Retina (tissue), 1 donor: ENCODE measurements at regions not wholly inside any gene's neighbourhood (a gene's known extent, or its start where the extent isn't known, plus 50 kb on each side); places are given as distances from the start of the nearest gene placed in this dataset.

Source experiments
- DNase-seq: peaks from one replicate; pipeline ENCODE4 v3.0.0-alpha.2; 2016

DNA sequence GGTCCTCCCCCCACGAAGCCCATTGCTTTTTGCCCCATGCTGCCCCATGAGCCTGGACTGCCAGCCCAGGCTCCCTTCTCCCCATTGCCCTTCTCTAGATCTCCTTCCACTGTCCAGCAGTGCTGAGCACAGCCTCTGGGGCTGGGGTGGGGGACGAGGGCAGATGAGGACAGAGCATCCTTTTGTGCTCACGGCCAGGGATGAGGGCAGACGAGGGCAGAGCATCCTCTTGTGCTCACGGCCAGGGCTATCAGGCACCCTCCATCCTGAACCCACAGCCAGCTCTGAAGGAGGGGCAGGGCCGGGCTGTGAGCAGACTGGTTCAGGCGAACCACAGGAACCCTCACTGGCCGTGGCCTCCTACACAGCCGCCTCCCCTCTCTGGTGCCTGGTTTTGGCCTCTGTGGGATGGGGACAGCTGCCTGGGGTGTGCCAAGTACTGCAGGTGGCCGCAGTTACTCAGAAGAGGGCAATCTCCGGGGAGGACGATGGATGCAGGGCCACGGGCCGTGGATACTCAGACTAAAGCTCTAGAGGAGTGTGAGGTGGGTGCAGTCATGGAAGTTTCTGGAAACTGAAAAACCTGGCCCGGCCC lies 1258.8 kb downstream of the BRD1 start:
- no peak for DNase-seq

DNA sequence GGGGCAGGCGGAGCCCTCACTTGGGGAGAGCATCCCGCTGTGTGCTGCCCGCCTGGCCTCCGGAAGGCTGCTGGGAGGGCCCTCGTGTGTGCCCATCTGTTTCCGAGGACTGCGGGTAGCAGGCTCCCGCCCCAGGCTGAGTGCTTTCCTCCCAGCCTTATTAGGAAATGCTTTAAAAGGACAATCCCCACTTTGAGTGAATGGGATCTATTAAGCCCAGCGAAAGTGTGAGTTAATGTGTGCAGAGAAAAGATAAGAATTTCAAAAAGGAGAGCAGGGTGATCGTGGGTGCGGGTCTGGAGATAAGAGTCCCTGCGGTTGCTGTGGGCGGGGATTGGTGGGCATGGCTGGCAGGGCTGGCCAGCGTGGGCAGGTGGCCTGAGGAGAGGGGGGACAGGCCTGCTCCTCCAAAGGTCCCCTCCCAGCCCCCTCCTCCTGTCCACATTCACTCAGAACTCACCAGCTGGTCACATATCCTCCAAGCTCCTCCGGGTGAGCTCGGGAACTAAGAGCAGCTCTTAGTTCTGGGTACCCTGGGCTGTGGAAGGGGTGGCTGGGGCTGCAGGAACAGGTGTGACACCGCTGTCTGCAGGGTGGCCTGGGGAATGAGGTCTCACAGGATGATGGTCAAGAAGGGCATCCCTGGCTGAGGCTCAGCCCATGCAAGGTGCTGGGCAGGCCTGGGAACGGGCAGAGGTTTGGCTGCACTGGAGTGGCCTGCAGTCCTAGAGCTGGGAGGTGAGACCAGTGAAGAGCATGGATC lies 1260.3 kb downstream of the BRD1 start:
- peak; percentile 23 for DNase-seq

DNA sequence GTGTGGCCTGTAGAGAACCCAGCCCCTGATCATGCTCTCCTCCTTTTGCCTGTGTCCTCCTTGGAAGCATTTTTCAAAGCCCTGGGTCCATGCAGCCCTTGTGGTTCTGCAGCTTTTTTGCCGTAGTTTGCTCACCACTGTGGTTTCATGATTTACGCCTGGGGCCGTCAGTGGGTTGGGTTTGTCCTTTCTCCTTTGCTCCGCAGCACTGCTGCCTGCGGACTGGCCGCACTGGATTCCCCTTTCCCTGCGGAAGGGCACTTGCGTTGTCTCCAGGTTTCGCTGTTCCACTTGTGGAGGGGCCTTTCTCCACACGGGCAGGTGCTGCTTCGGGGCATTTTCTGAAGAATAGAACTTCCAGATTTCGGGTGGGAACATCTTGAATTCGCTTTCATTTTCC lies 1260.9 kb downstream of the BRD1 start:
- no peak for DNase-seq

DNA sequence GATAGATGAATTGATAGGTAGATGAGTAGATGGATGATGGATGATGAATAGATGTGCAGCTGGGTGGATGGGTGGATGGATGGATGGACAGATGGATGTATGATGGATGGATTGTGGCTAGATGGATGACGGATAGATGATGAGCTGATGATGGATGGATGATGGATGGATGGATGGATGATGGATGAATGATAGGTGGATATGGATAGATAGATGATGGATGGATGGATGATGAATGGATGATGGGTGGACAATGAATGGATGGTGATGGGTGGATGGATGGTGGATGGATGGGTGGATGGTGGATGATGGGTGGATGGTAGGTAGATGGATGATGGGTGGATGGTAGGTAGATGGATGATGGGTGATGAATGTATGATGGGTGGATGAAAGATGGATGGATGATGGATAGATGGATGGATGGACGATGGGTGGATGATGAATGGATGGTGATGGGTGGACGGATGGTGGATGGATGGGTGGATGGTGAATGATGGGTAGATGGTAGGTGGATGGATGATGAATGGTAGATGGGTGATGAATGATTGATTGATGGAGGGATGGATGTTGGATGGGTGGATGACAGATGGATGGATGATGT lies 1261.7 kb downstream of the BRD1 start:
- DNase-seq = no peak

DNA sequence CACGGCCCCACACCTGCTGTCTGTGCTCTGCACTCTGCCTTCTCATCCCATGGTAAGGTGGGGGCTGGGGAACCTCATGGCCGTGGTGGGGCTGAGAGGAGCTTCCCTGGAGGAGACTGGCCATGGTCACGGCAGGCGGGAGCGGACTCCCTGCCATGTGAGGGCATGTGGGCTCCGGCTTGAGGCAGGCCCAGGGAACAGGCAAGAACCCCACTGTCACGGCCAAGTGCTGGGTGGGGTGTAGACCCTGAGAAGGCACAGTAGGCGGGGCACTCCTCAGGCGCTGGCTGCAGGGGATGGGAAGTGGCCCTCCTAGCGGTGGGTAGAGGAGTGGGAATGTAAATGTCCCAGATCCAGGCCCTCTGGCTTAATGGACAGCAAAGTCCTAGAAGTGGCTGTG lies 1262.7 kb downstream of the BRD1 start:
- no peak for DNase-seq

DNA sequence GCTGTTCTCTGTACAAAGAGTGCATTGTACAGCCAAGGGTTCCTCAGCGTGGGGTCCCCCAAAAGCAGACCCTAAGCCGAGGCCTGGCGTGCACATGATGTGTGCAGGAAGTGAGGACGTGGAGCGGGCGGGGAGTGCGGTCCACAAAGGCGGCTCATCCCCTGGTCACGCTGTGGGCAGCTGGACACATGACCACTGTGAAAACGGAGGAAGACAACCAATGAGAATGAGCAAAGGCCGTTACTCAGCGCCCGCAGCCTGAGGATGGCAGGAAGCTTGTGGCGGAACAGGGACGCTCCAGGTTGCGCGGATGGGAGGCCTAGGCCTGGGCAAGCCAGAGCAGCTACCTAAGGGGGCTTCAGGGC lies 1263.7 kb downstream of the BRD1 start:
- DNase-seq = no peak

DNA sequence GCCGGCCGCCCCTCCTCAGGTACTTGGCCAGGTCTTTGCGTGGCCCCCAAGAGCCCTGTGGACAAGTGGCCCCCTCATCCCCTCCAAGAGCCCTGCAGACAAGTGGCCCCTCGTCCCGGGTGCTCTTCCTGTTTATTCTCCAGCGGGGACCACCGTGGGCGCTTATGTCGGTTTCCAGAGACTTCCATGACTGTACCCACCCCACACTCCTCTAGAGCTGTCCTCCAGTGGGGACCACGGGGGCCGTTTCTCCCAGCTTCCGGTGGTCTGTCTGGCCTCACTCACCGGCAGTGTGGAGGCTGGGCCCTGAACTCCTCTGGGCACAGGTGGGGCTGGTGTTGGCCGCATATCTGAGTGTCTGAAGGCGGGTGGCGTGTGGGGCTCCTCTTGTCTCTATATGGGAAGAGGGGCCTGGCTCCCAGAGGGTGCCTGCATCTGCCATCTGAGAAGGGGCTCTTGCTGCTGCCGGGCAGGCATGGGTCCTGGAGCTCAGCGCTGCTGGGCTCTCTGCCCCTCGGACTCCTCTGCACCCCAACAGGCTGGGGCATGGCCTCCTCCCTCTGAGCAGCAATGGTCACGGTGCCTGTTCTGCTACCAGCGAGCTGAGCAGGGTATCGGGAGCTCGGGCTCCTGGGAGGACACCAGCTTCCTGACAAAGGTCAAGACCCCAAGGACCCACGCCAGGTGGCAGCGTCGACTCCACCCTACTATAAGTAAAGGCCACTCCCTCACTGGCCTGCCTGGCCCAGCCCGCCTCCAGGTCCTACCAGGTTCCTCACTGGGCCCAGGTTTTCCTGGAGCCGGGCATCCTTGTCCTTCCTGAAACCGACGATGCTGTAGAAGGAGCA lies 1264.3 kb downstream of the BRD1 start:
- DNase-seq = no peak

DNA sequence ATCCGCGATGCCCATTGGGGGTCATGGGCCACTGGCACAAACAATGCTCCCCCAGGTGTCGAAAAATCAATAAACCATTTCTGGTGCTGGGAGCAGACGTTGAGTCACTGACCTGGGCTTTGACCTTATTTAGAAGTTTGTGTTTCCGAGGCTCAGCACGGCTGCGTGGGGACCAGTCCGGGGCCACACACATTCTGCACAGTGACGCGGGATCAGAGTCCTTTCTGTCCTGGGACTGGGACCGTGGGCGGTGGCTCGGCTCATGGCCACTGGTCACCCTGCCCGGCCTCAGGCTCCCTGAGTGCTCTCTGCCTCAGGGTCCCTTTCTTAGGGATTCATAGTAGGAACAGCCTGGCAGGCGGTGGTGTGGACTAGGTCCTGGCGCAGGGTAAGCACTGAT lies 1266.0 kb downstream of the BRD1 start:
- DNase-seq = no peak

DNA sequence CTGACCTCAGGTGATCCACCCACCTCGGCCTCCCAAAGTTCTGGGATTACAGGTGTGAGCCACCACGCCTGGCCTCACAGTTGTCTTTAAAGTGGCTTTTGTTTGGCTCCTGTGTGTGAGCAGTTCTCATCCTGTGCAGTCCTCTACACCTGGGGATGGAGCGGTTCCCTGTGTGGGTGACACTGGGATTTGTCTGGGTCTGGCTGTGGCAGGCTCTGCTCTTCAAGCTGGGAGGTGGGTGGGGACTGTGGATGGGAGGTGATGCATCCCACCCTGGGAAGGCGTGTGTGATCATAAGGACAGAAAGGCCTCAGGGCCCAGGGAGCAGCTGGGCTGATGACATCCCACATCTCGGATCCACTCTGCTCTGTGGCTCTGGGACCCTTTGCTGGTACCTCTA lies 1266.8 kb downstream of the BRD1 start:
- no peak for DNase-seq

DNA sequence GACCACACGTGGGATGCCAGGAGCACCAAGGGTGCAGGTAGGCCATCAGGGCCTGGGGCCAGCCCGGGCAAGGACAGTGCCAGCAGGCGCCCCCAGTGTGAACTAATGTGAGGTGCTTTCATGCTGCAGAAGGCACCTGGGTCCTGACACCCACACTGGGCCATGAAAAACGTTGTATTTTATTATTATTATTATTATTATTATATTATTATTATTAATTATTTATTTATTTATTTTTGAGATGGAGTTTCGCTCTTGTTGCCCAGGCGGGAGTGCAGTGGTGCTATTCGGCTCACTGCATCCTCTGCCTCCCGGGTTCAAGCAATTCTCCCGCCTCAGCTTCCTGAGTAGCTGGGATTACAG lies 1267.3 kb downstream of the BRD1 start:
- DNase-seq = no peak

DNA sequence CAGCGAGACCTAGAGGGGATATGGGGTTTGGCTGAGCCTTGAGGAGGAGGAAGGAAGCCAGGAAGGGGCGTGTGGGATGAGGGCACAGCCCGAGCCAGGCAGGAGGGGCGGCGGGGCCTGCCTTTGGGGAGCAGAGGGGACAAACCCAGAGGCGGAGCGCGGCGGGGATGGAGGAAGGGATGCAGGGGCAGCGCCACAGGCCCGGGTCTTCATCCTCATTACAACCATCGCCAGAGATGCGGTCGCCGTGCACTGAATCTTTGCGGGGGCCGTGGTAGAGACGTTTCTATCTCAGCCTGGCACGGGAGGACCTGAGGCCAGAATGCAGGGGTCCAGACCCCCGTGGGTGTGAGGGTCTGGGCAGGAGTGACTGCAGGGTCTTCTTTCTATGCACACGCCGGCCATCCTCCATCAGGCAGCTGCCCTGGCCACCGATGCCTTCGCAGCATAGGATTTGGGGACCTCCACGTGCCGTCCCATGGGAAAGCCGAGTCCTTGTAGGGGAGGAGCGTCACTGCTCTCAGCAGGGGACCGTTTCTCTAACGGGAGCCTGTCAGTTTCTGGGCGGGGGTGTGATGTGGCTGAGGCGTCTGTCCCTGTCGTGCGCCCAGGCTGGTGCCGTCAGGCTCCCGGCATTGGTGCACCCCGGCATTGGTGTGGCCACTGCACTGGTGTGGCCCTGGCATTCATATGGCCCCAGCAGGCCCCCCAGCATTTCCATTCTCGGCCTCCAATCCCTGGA lies 1267.9 kb downstream of the BRD1 start:
- no peak for DNase-seq

DNA sequence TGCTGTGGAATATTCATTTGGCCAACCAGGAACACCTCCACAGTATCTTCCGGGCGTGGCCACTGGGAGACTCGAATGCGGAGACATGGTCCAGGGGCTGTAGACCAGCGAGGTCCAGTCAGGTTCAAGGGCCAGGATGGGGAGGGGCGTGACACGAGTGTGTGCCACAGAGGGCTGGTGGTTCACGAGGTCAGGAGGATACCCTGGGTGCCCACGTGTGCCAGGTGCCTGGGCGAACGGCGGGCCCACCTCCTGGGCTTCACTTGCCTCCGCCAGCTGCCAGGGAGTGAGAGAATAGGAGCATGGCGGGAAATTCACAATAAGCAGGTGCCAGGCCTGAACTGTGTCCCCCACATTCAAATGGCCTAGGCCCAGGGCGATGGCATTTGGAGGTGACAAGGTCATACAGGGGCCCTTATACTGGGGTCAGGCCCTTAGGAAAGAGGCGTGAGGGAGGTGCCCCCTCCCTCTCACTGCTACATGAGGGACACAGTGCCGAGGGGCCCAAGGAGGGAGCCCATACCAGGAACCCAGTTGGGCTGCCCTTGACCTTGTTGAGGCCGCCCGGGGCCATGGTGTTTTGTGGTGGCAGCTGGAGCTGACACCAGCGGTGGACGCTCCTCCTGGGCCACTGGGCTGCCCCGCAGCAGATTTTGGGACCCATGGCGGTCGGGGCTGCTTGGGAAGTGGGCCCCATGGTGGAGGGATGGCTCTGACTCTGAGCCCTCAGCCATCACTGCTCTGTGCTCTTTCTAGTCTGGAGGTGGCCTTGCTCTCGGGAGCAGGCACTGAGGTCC lies 1268.9 kb downstream of the BRD1 start:
- no peak for DNase-seq

DNA sequence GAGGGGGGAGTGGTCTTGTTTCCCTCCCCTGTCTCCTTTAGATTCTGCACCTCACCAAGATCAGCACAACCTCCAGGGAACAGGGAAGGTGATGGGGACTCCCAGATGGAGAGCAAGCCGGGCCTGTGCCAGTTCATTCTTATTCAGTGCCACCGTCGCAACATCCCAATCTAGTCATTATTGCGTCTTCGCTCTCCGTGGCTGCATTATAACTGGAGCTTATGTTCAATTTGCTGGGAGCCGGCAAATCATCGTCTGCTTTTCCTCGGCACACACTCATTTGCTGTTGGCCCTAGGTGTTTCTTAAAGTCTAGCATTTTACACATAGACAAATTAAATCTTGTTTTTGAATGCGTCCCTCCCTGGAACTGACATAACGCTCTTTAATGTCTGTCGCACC lies 1269.7 kb downstream of the BRD1 start:
- DNase-seq = no peak

DNA sequence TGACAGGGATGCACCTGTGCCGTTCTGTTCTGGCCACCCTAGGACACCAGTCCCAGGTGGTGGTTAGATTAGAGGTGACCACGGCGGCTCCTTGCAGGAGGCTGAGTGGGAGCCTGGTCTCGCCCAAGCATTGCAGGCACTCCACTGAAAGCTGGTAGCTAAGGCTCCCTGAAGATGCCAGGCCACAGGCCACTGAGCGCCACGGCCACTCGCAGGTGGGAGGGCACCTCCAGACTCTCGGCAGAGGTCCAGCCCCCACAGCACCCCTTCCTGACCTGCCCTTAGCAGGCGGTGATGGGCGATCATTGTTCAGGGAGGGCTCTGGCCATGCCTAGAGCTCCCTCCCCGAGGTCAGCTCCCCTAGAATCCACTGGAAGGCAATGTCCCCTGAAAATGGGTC lies 1270.2 kb downstream of the BRD1 start:
- no peak for DNase-seq

DNA sequence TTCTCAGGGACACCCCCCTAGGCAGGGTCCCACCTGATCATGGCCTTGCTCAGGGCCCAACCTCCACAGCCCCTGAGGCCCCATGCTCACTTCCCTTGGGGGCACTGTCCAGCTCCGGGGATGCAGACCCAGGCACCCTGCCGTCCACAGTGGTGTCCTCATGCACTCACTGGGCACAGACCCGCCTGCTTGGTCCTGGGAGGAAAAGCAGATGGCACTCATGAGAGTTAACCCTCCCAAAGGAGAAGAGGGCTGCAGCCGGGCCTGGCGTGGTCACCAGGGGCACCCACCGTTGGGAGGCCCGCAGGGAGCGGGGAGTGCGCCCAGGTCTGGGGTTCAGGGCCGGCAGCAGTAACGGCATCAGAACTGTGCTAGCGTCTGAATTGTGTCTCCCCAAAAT lies 1270.9 kb downstream of the BRD1 start:
- DNase-seq = no peak

DNA sequence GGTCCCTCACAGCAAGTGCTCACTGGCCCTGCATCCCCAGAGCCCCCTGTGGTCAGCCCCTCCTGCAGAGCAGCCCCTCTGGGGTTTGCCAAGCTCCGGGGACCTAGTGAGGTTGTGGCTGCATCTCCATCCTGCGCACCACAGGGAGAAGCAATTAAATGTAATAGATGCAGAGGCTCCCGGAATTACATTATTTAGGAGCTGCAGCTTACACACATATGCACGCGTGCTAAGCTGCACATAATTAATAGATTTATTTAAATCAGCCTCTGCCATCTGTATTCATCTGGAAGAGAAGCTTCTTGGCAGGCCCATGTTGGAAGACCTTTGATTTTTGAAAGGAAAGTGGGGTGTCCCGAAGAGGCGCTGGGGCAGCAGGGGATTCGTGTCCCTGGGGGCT lies 1271.5 kb downstream of the BRD1 start:
- no peak for DNase-seq

DNA sequence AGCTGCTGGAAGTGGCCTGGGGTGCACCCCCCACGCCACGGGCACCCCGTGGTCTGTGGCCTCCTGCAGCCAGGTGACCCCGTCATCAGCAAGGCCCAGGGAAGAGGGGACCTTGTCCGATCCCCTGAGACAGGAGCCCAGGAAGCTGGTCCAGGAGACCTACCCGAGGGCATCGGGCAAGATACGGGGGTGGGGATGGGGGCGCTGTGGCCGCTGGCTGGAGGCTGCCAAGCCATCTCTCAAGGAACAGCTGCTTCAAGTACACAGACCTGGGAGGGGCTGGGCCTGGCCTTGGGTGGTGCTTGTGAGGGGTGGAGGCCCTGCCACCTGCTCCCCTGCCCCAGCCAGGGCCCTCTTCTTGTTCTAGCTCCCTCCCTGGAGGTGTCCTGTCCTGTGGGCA lies 1272.1 kb downstream of the BRD1 start:
- no peak for DNase-seq

DNA sequence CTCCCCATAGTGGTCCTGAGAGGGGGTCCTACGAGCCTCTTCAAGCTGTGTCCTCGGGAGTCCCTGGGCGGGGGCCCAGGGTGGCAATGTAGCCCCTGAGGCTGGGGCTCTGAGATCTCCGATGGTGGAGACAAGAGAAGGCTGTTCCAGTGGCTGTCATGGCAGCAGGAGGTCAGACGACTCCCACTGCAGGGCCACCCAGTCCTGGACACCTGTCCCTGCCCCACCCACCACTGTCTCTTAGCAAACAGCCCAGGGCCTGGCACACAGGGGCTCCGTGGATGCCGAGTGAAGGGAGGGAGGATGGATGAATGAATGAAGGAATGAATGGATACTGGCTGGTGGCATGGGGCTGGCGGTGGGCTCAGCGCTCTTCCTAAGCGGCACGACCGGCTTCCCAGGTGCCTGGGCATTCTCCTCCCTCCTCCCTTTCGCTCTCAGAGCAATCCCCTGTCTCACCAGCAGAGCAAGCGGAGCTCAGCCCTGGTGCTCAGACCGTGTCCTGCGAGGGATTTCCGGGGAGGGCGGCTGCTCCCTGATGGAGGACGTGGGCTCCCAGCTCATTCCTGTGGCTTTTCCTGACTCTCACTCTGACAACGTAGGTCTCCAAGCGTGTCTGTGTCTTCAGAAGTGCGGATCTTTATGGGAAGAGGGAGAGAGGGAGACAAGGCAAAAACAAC lies 1272.6 kb downstream of the BRD1 start:
- no peak for DNase-seq

DNA sequence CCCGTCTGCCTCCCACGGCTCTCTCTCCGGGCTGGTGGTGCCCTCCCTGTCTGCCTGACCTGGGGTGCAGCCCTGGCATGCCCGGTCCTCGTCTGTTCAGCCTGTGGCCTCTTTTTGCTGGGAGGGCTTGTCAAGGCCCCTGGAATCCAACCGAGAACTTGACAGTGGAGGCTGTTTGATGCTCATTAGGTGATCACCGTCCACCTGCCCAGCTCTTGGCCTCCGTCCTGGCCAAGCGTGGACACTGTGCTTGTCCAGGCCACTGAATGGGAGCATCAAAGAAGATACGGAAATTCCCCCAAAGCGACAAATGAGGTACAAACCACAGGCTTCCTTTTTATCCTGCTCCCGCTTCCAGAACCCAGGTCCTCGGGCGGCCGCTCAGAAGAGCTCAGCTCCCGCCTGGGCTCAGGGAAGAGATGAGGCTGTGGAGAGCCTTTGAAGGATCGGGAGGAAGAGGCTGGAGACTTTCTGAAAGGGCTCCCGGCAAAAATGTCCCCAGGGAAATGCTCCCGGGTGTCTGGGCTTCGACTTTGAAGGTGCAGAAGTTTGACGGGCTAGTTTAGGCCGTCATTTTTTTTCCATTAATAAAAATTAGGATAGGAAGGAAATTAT lies 1273.9 kb downstream of the BRD1 start:
- DNase-seq = no peak

DNA sequence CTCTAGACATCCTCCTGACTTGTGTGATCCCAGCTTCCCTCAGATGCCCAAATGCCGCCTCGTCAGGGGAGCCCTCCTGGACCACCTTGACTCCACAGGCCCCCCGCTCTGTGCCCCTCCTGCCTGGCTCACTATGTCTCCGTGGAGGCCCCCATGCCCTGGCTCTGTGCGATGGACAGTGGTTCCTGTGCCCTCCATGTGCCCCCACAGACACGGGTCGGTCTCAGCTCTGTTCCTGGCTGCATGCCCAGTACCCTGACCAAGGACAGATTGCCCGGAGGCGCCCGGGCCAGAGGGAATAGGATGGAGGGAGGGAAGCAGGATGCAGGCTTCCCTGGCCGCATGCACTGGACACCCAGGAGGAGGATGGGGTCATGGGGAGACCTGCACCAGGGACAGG lies 1274.6 kb downstream of the BRD1 start:
- DNase-seq = no peak

DNA sequence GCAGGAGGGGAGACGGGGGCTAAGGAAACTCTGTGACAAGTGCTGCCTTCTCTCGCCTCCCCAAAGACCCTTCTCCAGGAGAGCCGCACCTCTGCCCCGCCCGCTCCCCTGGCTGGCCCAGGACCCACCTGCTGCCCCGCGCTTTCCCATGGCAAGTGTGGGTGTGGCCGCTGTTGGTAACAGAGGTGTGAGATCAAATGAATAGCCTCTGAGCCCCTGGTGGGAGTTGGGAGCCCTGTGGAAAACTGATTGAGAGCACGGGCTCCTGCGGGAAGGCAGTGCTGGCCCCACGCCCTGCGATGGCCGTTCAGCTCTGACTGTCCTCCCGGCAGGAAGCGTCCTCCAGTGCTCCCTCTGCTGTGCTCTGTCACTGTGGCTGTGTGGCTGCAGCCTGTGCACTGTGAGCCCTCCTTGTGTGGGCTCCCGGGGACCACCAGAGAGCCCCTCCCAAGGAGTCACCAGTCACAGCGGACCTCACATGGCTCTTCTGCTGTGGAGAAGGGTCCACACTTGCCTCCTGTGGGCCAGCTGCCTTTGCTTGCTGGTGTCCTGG lies 1275.9 kb downstream of the BRD1 start:
- DNase-seq = no peak
